ENCODE measurements at regions not wholly inside any gene's neighbourhood (a gene's known extent, or its start where the extent isn't known, plus 50 kb on each side); places are given as distances from the start of the nearest gene placed in this dataset.
"Not testable (repeated sequence)": the region's sequence is repeated elsewhere in the genome, so short reads cannot be mapped to it uniquely, and the experiment has no call there.

- Histone ChIP-seq H3K4me3 (ENCODE audit: low read length) (no peak overlapping the region), H3K27me3 (ENCODE audit: insufficient read depth, low read length) (no peaks in the 10 kb centered on the region), H3K4me1 (ENCODE audit: insufficient read depth, low read length) (no peaks in the 10 kb centered on the region), H3K36me3 (ENCODE audit: insufficient read depth, low read depth, low read length) (no peaks in the 10 kb centered on the region), H3K9ac (ENCODE audit: low read depth, low read length) (no peak overlapping the region), H3K9me3 (ENCODE audit: insufficient read depth, low read depth, low read length) (peaks cover 4% of the 10 kb centered on the region; the same call in 1 of the 2 replicates), H3K27ac (ENCODE audit: low read length) (no peak overlapping the region)
These were observed 148.5 kb downstream of the MTERF1 start for GRCh38 chr7:91731976-91732375.

- no peak overlapping the region for H3K4me3 ChIP-seq (ENCODE audit: low read length)
- no peak overlapping the region for H3K27ac ChIP-seq (ENCODE audit: low read length)
- no peaks in the 10 kb centered on the region for H3K36me3 ChIP-seq (ENCODE audit: insufficient read depth, low read depth, low read length)
- H3K9ac ChIP-seq (ENCODE audit: low read depth, low read length): no peak overlapping the region
- no peaks in the 10 kb centered on the region for H3K4me1 ChIP-seq (ENCODE audit: insufficient read depth, low read length)
- peaks cover 5% of the 10 kb centered on the region; the same call in 1 of the 2 replicates for H3K9me3 ChIP-seq (ENCODE audit: insufficient read depth, low read depth, low read length)
- no peaks in the 10 kb centered on the region for H3K27me3 ChIP-seq (ENCODE audit: insufficient read depth, low read length)
These were observed 131.1 kb downstream of the MTERF1 start for GRCh38 chr7:91749418-91749817.

GRCh38 chr7:91750091-91750490 lies 130.4 kb downstream of the MTERF1 start:
- peaks cover 5% of the 10 kb centered on the region; the same call in 1 of the 2 replicates for H3K9me3 ChIP-seq (ENCODE audit: insufficient read depth, low read depth, low read length)

DNA sequence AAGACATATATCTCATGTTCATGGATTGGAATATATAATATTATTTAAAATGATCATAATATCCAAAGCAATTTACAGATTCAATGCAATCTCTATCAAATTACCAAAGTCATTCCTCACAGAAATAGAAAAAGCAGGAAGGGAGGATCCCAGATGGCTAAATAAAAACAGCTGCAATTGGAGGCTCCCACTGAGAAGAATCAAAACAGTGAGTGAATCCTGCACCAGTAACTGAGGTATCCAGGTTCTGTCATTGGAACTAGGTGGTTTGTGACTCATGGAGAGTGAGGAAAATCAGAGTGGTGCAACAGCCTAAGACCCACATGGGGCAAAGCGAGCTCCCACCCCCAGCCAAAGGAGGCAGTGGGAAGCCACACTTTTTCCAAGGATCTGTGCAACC lies 128.4 kb downstream of the MTERF1 start:
- Histone ChIP-seq H3K9ac (ENCODE audit: low read depth, low read length) (no peak overlapping the region), H3K27me3 (ENCODE audit: insufficient read depth, low read length) (no peaks in the 10 kb centered on the region), H3K27ac (ENCODE audit: low read length) (no peak overlapping the region), H3K4me3 (ENCODE audit: low read length) (no peak overlapping the region), H3K9me3 (ENCODE audit: insufficient read depth, low read depth, low read length) (peaks cover 5% of the 10 kb centered on the region; the same call in 1 of the 2 replicates), H3K36me3 (ENCODE audit: insufficient read depth, low read depth, low read length) (no peaks in the 10 kb centered on the region), H3K4me1 (ENCODE audit: insufficient read depth, low read length) (no peaks in the 10 kb centered on the region)

More at GRCh38 chr7:91750091-91750490, 130.4 kb downstream of the MTERF1 start:
- no peak overlapping the region for H3K27ac ChIP-seq (ENCODE audit: low read length)
- H3K9ac ChIP-seq (ENCODE audit: low read depth, low read length): no peak overlapping the region
- no peaks in the 10 kb centered on the region for H3K36me3 ChIP-seq (ENCODE audit: insufficient read depth, low read depth, low read length)
- no peaks in the 10 kb centered on the region for H3K27me3 ChIP-seq (ENCODE audit: insufficient read depth, low read length)
- H3K4me1 ChIP-seq (ENCODE audit: insufficient read depth, low read length): no peaks in the 10 kb centered on the region
- no peak overlapping the region for H3K4me3 ChIP-seq (ENCODE audit: low read length)

- not testable (repeated sequence) for H3K9me3 ChIP-seq (ENCODE audit: insufficient read depth, low read depth, low read length); H3K36me3 ChIP-seq (ENCODE audit: insufficient read depth, low read depth, low read length); H3K9ac ChIP-seq (ENCODE audit: low read depth, low read length); H3K27ac ChIP-seq (ENCODE audit: low read length); H3K4me3 ChIP-seq (ENCODE audit: low read length); H3K4me1 ChIP-seq (ENCODE audit: insufficient read depth, low read length); H3K27me3 ChIP-seq (ENCODE audit: insufficient read depth, low read length)
These were observed 126.2 kb downstream of the MTERF1 start for GRCh38 chr7:91754280-91754679.

- not testable (repeated sequence) for H3K27me3 ChIP-seq (ENCODE audit: insufficient read depth, low read length); H3K4me3 ChIP-seq (ENCODE audit: low read length); H3K9ac ChIP-seq (ENCODE audit: low read depth, low read length); H3K27ac ChIP-seq (ENCODE audit: low read length); H3K4me1 ChIP-seq (ENCODE audit: insufficient read depth, low read length); H3K36me3 ChIP-seq (ENCODE audit: insufficient read depth, low read depth, low read length); H3K9me3 ChIP-seq (ENCODE audit: insufficient read depth, low read depth, low read length)
These were observed 125.4 kb downstream of the MTERF1 start for GRCh38 chr7:91755121-91755520.

- Histone ChIP-seq H3K4me1 (ENCODE audit: insufficient read depth, low read length) (no peaks in the 10 kb centered on the region), H3K36me3 (ENCODE audit: insufficient read depth, low read depth, low read length) (no peaks in the 10 kb centered on the region), H3K27me3 (ENCODE audit: insufficient read depth, low read length) (no peaks in the 10 kb centered on the region), H3K27ac (ENCODE audit: low read length) (no peak overlapping the region), H3K9me3 (ENCODE audit: insufficient read depth, low read depth, low read length) (no peaks in the 10 kb centered on the region), H3K4me3 (ENCODE audit: low read length) (no peak overlapping the region), H3K9ac (ENCODE audit: low read depth, low read length) (no peak overlapping the region)
These were observed 121.2 kb downstream of the MTERF1 start for GRCh38 chr7:91759205-91759863.

DNA sequence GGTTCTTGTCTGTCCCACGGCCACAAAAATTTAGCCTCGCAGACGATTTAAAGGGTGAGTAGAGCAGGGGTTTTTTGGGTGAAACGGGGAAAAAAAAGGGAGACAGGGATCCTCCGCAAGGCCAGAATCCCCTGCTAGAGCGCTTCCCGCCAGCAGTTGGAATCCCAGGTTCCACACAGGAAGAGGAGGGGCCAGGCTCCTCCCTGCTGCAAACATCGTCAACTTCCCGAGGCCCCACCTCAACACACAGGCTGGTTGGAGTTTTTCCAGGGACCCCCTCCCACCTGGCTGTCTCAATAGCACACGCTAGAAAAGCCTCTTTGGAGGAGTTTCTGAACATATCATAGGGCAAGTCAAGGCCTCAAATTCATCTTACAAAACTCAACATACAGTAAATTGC lies 112.7 kb downstream of the MTERF1 start:
- no peaks in the 10 kb centered on the region for H3K9me3 ChIP-seq (ENCODE audit: insufficient read depth, low read depth, low read length)
- no peaks in the 10 kb centered on the region for H3K27me3 ChIP-seq (ENCODE audit: insufficient read depth, low read length)
- H3K9ac ChIP-seq (ENCODE audit: low read depth, low read length): no peak overlapping the region
- no peak overlapping the region for H3K27ac ChIP-seq (ENCODE audit: low read length)
- no peak overlapping the region for H3K4me3 ChIP-seq (ENCODE audit: low read length)
- H3K4me1 ChIP-seq (ENCODE audit: insufficient read depth, low read length): no peaks in the 10 kb centered on the region
- H3K36me3 ChIP-seq (ENCODE audit: insufficient read depth, low read depth, low read length): no peaks in the 10 kb centered on the region

DNA sequence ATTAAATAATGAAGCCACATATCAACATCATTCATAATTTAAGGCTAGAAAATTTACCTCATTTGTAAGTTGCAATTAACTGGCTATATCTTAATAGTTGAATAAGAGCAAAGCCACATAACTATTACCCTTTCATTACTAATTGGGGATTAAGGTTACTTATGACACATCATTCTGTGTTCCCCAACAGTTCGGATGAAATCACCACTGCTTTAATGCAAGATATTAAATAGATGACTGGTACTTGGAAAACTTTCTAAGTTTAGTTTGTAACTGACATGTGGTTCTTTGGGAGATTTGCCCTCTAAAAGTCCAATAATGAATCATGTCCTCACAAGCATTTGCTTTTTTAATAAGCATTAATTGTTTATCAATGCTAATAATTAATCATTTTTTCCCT lies 109.1 kb downstream of the MTERF1 start:
- Histone ChIP-seq H3K27me3 (ENCODE audit: insufficient read depth, low read length) (no peaks in the 10 kb centered on the region), H3K27ac (ENCODE audit: low read length) (no peak overlapping the region), H3K4me1 (ENCODE audit: insufficient read depth, low read length) (no peaks in the 10 kb centered on the region), H3K4me3 (ENCODE audit: low read length) (no peak overlapping the region), H3K9ac (ENCODE audit: low read depth, low read length) (no peak overlapping the region), H3K36me3 (ENCODE audit: insufficient read depth, low read depth, low read length) (no peaks in the 10 kb centered on the region), H3K9me3 (ENCODE audit: insufficient read depth, low read depth, low read length) (no peaks in the 10 kb centered on the region)

DNA sequence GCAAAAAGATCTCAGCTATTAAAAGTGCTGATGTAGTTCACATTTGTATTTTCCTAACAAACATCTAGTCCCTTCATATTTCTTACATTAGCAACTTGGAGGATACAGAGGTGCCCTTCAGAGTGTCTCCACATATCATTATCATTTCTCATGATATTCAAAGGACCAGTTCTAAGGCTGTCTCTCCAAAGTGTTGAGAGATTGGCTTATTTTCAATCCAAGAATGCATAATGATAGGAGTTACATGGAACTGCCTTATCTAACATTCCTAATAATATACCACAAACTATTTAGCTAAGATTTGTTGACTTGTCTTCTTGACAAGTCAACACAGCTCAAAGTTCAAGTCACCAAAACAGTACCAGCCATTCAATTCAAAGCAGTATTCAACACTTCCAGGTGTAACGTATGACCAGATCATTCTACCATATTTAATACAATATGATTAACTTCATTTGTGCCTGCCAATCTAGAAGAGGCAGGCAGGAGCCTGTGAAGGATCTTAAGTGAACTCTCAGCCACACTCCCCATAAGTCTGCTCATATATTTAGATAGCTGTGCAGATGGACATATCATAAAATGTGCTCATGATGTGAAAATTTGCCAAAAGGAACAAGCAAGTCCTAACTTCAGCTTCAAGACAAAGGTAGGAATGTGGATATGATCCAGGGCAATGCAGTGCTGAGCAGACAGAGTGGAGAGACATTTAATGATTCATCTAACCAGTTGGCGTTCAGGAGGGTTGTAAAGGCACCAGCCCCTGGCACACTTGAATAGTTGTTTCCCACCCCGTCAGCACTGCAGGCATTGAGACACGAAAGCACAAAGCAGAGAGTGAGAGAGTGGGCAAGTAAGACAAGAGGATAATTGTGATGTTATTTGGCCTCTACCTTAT lies 108.3 kb downstream of the MTERF1 start:
- Histone ChIP-seq H3K36me3 (ENCODE audit: insufficient read depth, low read depth, low read length) (no peaks in the 10 kb centered on the region), H3K9ac (ENCODE audit: low read depth, low read length) (no peak overlapping the region), H3K27ac (ENCODE audit: low read length) (no peak overlapping the region), H3K4me3 (ENCODE audit: low read length) (no peak overlapping the region), H3K4me1 (ENCODE audit: insufficient read depth, low read length) (no peaks in the 10 kb centered on the region), H3K27me3 (ENCODE audit: insufficient read depth, low read length) (no peaks in the 10 kb centered on the region), H3K9me3 (ENCODE audit: insufficient read depth, low read depth, low read length) (no peaks in the 10 kb centered on the region)

DNA sequence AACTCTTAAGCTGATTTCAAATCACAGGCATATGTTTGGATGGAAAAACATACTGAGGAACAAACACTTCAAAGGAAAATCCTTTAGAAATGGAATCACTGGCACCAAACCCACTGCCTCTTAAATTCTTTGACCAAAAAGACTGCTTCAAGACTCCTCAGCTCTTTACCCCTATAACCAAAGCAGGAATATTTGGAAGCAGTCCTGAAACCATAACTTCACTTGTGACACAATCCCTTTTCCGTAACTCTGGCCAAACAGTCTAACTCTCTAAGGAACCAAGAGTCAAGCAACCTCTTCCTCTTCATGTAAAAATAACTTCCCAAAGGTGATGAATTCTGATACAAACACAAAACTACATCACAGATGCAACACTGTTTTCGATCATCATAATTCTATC lies 104.3 kb downstream of the MTERF1 start:
- Histone ChIP-seq H3K9ac (ENCODE audit: low read depth, low read length) (no peak overlapping the region), H3K27ac (ENCODE audit: low read length) (no peak overlapping the region), H3K27me3 (ENCODE audit: insufficient read depth, low read length) (no peaks in the 10 kb centered on the region), H3K4me3 (ENCODE audit: low read length) (no peak overlapping the region), H3K9me3 (ENCODE audit: insufficient read depth, low read depth, low read length) (no peaks in the 10 kb centered on the region), H3K36me3 (ENCODE audit: insufficient read depth, low read depth, low read length) (no peaks in the 10 kb centered on the region), H3K4me1 (ENCODE audit: insufficient read depth, low read length) (no peaks in the 10 kb centered on the region)

GRCh38 chr7:91777522-91777921 lies 103.0 kb downstream of the MTERF1 start:
- H3K4me3 ChIP-seq (ENCODE audit: low read length): no peak overlapping the region
- no peaks in the 10 kb centered on the region for H3K36me3 ChIP-seq (ENCODE audit: insufficient read depth, low read depth, low read length)
- H3K9ac ChIP-seq (ENCODE audit: low read depth, low read length): no peak overlapping the region
- H3K27ac ChIP-seq (ENCODE audit: low read length): no peak overlapping the region
- no peaks in the 10 kb centered on the region for H3K27me3 ChIP-seq (ENCODE audit: insufficient read depth, low read length)
- H3K9me3 ChIP-seq (ENCODE audit: insufficient read depth, low read depth, low read length): no peaks in the 10 kb centered on the region
- H3K4me1 ChIP-seq (ENCODE audit: insufficient read depth, low read length): no peaks in the 10 kb centered on the region

Measured in iPS-20b (cell line).